ENCODE measurements at regions not wholly inside any gene's neighbourhood (a gene's known extent, or its start where the extent isn't known, plus 50 kb on each side); places are given as distances from the start of the nearest gene placed in this dataset.

DNA sequence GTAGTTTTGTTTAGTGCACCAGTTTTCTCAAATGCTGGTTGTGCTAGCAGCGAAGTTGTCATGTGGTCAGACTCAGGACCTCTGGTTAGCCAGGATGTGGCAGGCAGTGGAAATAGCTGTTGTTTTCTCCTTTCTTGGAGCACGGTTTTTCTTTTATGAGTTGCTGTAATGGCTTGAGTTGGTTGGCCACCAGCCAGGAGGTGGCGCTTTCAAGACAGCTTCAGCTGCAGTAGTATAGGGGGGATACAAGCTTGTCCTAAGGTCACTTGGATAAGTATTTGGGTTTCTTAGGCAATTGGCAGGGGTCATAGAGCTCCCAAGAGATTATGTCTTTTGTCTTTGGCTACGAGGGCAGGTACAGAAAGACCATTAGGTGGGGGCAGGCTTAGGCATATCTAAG lies 274.2 kb upstream of the TARS1 start:
- TF ChIP-seq CEBPB (IDR thresholded peaks at IDR 0.05) (no peak), TEAD4 (IDR thresholded peaks at IDR 0.05) (no peak), EP300 (IDR thresholded peaks at IDR 0.05; ENCODE audit: borderline replicate concordance) (no peak), YY1 (IDR thresholded peaks at IDR 0.05; ENCODE audit: low read depth) (no peak), ZBTB7A (IDR thresholded peaks at IDR 0.05; ENCODE audit: low read depth) (no peak), TAF1 (IDR thresholded peaks at IDR 0.05; ENCODE audit: low read depth) (no peak), RAD21 (IDR thresholded peaks at IDR 0.05; ENCODE audit: low read depth) (no peak), NFIC (IDR thresholded peaks at IDR 0.05) (no peak), FOXM1 (IDR thresholded peaks at IDR 0.05; ENCODE audit: borderline replicate concordance, low read depth) (no peak)
- TF ChIP-seq, protein P1, sequence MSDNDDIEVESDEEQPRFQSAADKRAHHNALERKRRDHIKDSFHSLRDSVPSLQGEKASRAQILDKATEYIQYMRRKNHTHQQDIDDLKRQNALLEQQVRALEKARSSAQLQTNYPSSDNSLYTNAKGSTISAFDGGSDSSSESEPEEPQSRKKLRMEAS (IDR thresholded peaks at IDR 0.05) = no peak
- TF ChIP-seq, protein P2, sequence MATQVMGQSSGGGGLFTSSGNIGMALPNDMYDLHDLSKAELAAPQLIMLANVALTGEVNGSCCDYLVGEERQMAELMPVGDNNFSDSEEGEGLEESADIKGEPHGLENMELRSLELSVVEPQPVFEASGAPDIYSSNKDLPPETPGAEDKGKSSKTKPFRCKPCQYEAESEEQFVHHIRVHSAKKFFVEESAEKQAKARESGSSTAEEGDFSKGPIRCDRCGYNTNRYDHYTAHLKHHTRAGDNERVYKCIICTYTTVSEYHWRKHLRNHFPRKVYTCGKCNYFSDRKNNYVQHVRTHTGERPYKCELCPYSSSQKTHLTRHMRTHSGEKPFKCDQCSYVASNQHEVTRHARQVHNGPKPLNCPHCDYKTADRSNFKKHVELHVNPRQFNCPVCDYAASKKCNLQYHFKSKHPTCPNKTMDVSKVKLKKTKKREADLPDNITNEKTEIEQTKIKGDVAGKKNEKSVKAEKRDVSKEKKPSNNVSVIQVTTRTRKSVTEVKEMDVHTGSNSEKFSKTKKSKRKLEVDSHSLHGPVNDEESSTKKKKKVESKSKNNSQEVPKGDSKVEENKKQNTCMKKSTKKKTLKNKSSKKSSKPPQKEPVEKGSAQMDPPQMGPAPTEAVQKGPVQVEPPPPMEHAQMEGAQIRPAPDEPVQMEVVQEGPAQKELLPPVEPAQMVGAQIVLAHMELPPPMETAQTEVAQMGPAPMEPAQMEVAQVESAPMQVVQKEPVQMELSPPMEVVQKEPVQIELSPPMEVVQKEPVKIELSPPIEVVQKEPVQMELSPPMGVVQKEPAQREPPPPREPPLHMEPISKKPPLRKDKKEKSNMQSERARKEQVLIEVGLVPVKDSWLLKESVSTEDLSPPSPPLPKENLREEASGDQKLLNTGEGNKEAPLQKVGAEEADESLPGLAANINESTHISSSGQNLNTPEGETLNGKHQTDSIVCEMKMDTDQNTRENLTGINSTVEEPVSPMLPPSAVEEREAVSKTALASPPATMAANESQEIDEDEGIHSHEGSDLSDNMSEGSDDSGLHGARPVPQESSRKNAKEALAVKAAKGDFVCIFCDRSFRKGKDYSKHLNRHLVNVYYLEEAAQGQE (IDR thresholded peaks at IDR 0.05; ENCODE audit: low read depth) = no peak
